ENCODE measurements at regions not wholly inside any gene's neighbourhood (a gene's known extent, or its start where the extent isn't known, plus 50 kb on each side); places are given as distances from the start of the nearest gene placed in this dataset.

DNA sequence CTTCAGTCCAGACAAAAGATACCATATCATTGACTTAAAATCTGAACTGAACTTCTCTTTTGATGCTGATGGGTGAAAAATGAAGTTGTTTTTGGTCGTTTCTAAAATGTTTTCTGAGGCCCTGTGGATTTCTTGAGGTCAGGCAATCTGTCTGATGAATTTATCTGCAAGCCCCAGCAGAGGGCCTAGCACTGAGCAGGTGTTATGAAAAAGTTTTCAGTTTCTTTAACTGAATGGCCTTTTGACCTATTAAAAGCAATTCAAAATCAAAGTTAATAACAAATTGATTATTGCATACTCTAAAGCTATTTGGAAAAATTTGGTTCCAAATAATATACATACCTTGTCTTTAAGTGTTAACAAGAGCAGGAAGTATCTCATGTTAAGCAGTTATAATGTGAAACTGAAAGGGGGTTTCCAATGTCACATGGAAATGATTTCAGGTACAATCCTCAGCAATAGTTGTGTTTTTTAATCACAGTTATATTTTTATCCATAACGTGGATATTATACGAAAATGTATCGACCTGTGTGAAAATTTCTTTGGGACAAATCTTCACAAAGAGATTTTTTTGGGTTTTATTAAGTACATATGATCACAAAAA, 285.0 kb downstream of the SPANXN1 start:
- Histone ChIP-seq H3K36me3 (ENCODE audit: control insufficient read depth, insufficient read depth, low read length) (no peaks in the 10 kb centered on the region), H3K4me3 (ENCODE audit: low read depth, low read length) (no peak overlapping the region), H3K27me3 (ENCODE audit: control insufficient read depth, insufficient read depth, low read length) (no peaks in the 10 kb centered on the region)
- no peak for DNase-seq (ENCODE audit: low read depth)
- TF ChIP-seq, protein P1, sequence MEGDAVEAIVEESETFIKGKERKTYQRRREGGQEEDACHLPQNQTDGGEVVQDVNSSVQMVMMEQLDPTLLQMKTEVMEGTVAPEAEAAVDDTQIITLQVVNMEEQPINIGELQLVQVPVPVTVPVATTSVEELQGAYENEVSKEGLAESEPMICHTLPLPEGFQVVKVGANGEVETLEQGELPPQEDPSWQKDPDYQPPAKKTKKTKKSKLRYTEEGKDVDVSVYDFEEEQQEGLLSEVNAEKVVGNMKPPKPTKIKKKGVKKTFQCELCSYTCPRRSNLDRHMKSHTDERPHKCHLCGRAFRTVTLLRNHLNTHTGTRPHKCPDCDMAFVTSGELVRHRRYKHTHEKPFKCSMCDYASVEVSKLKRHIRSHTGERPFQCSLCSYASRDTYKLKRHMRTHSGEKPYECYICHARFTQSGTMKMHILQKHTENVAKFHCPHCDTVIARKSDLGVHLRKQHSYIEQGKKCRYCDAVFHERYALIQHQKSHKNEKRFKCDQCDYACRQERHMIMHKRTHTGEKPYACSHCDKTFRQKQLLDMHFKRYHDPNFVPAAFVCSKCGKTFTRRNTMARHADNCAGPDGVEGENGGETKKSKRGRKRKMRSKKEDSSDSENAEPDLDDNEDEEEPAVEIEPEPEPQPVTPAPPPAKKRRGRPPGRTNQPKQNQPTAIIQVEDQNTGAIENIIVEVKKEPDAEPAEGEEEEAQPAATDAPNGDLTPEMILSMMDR (IDR thresholded peaks at IDR 0.05; ENCODE audit: insufficient read depth, low read length, poor library complexity, severe bottlenecking) = no peak

DNA sequence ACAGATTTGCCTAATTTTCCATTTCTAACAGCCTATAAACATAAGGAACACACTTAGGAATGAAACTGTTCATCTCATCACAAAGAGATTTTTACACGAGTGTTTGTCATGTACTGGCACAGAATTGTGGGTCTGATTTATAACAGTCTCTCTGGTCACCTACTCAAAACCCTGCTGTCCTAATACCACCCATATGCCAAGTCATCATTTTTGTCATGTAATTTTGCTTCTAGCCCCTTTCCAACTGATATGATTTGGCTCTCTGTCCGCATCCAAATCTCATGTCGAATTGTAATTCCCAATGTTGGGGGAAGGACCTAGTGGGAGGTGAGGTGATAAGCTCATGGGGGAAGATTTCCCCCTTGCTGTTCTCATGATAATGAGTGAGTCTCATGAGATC, 284.1 kb upstream of the SLITRK2 start:
- DNase-seq (ENCODE audit: low read depth) = no peak
- Histone ChIP-seq H3K4me3 (ENCODE audit: low read depth, low read length) (no peak overlapping the region), H3K27me3 (ENCODE audit: control insufficient read depth, insufficient read depth, low read length) (no peaks in the 10 kb centered on the region), H3K36me3 (ENCODE audit: control insufficient read depth, insufficient read depth, low read length) (no peaks in the 10 kb centered on the region)
- TF ChIP-seq, protein P1 (IDR thresholded peaks at IDR 0.05; ENCODE audit: insufficient read depth, low read length, poor library complexity, severe bottlenecking) = no peak

DNA sequence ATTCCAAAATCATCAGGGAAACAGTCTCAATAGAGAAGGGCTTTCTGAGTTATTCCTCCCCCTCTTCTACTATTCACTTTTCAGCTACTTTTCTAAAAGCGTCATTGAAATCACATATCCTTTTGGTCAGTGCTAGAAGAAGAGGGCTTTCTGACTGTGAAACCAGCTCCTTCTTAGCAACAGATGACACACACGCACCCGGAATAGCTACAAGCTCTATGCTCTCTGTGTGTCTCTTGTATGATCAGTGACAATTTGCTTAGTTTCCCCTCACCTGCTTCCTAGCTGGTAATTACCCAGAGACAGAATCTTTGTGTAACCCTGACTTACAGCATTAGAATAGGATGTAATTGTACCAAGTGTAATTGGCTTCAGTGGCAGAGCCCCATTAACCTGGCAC, 268.1 kb upstream of the SLITRK2 start:
- H3K27me3 ChIP-seq (ENCODE audit: control insufficient read depth, insufficient read depth, low read length) = no peaks in the 10 kb centered on the region
- H3K36me3 ChIP-seq (ENCODE audit: control insufficient read depth, insufficient read depth, low read length) = no peaks in the 10 kb centered on the region
- TF ChIP-seq, protein P1 (IDR thresholded peaks at IDR 0.05; ENCODE audit: insufficient read depth, low read length, poor library complexity, severe bottlenecking) = no peak
- no peak overlapping the region for H3K4me3 ChIP-seq (ENCODE audit: low read depth, low read length)
- DNase-seq (ENCODE audit: low read depth) = no peak

DNA sequence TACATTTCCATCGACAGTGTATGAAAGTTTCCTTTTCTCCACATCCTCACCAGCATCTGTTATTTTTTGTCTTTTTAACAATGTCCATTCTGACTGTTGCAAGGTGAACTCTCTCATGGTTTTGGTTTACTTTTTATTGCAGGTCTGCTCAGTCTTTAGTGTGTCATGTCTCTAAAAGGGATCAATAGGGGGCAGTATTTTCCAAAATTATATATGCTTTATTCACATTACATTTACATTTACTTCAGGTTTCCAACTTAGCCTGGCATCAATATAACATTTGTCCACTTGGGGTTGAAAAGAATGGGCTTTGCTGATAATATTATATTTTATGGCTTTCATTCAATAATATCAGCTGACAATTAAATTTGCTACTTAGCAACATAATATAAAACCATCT, 265.0 kb upstream of the SLITRK2 start:
- TF ChIP-seq, protein P1 (IDR thresholded peaks at IDR 0.05; ENCODE audit: insufficient read depth, low read length, poor library complexity, severe bottlenecking) = no peak
- DNase-seq (ENCODE audit: low read depth) = no peak
- Histone ChIP-seq H3K4me3 (ENCODE audit: low read depth, low read length) (no peak overlapping the region), H3K27me3 (ENCODE audit: control insufficient read depth, insufficient read depth, low read length) (no peaks in the 10 kb centered on the region), H3K36me3 (ENCODE audit: control insufficient read depth, insufficient read depth, low read length) (no peaks in the 10 kb centered on the region)

- no peak for DNase-seq (ENCODE audit: low read depth)
- TF ChIP-seq, protein P1 (IDR thresholded peaks at IDR 0.05; ENCODE audit: insufficient read depth, low read length, poor library complexity, severe bottlenecking) = no peak
- Histone ChIP-seq H3K36me3 (ENCODE audit: control insufficient read depth, insufficient read depth, low read length) (no peaks in the 10 kb centered on the region), H3K27me3 (ENCODE audit: control insufficient read depth, insufficient read depth, low read length) (no peaks in the 10 kb centered on the region), H3K4me3 (ENCODE audit: low read depth, low read length) (no peak overlapping the region)
Observed at GRCh38 chrX:145553702-145554101, 263.9 kb upstream of the SLITRK2 start.

DNA sequence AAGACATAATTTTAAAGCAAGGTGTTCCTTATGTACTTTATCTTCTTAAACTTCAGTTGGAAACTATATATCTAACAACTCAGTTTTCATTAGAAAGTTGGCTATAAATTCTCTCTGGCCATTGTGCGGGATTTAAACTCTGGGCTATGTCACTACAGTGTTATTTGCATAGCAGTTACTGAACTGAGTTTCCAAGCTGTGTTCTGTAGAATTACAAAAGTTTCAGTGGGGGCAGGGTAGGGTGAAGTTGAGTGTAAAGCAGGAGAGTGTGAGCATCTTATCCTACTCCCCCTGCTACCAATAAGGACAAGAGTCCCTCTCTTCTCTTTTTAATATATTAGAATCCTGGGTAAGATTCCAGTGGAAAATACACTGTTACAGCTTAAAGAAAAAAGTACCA, 254.5 kb upstream of the SLITRK2 start:
- Histone ChIP-seq H3K27me3 (ENCODE audit: control insufficient read depth, insufficient read depth, low read length) (no peaks in the 10 kb centered on the region), H3K36me3 (ENCODE audit: control insufficient read depth, insufficient read depth, low read length) (no peaks in the 10 kb centered on the region), H3K4me3 (ENCODE audit: low read depth, low read length) (no peak overlapping the region)
- no peak for DNase-seq (ENCODE audit: low read depth)
- TF ChIP-seq, protein P1 (IDR thresholded peaks at IDR 0.05; ENCODE audit: insufficient read depth, low read length, poor library complexity, severe bottlenecking) = no peak
